ENCODE measurements at regions not wholly inside any gene's neighbourhood (a gene's known extent, or its start where the extent isn't known, plus 50 kb on each side); places are given as distances from the start of the nearest gene placed in this dataset.

DNA sequence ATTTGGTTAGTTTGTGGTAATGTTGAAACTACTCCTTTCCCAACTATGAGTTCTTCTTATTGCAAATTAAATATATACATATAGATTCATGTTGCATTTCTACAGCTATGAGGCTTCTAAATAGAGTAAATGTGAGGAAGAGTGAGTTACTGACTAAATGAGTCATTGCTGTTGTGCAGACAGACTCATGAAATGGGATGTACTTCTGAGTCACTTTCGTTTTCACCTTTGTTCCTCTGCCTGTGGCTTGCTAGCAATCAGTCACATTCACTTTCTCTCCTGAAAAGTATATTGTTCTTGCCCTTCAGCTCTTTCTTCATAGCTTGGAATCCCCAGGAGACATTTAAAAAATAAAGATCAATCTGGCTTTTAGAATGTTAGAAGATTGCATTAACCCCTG, 295.5 kb upstream of the SMC2 start:
- TF ChIP-seq, protein P1, sequence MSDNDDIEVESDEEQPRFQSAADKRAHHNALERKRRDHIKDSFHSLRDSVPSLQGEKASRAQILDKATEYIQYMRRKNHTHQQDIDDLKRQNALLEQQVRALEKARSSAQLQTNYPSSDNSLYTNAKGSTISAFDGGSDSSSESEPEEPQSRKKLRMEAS (IDR thresholded peaks at IDR 0.05; ENCODE audit: insufficient read depth, insufficient read length): no peak
- TF ChIP-seq MYC (IDR thresholded peaks at IDR 0.05; ENCODE audit: low read depth, low read length) (no peak), POLR2A (IDR thresholded peaks at IDR 0.05; ENCODE audit: low read depth, low read length) (no peak), EZH2 (IDR thresholded peaks at IDR 0.05; ENCODE audit: borderline replicate concordance, low read depth, low read length, severe bottlenecking) (no peak)
- TF ChIP-seq, protein P2, sequence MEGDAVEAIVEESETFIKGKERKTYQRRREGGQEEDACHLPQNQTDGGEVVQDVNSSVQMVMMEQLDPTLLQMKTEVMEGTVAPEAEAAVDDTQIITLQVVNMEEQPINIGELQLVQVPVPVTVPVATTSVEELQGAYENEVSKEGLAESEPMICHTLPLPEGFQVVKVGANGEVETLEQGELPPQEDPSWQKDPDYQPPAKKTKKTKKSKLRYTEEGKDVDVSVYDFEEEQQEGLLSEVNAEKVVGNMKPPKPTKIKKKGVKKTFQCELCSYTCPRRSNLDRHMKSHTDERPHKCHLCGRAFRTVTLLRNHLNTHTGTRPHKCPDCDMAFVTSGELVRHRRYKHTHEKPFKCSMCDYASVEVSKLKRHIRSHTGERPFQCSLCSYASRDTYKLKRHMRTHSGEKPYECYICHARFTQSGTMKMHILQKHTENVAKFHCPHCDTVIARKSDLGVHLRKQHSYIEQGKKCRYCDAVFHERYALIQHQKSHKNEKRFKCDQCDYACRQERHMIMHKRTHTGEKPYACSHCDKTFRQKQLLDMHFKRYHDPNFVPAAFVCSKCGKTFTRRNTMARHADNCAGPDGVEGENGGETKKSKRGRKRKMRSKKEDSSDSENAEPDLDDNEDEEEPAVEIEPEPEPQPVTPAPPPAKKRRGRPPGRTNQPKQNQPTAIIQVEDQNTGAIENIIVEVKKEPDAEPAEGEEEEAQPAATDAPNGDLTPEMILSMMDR (IDR thresholded peaks at IDR 0.05; ENCODE audit: extremely low read depth in 1 of 2, insufficient read depth in 1 of 2, low read depth in 1 of 2, low read length in 2 of 2): no peak
